Thoracic aorta (tissue), 2 donors: ENCODE measurements at regions not wholly inside any gene's neighbourhood (a gene's known extent, or its start where the extent isn't known, plus 50 kb on each side); places are given as distances from the start of the nearest gene placed in this dataset.
A peak's percentile ranks its signal among the peaks of the same experiment; 100 is the strongest.

ENCODE experiments used
- ATAC-seq: fragments of 150-250 bp; one replicate; pipeline ENCODE4 v1.8.0; 2017; ENCODE audit warnings: low read depth; ENCODE audit not compliant: insufficient number of reproducible peaks, low FRiP score
- DNase-seq: peaks from one replicate; pipeline ENCODE4 v3.0.0-alpha.2; 2020; ENCODE audit warnings: low spot score
- H3K27ac ChIP-seq, 2 donors: fragments of 200-600 bp; sonication (generic); 1 replicate in 1 of 2; 2 replicates in 1 of 2; pipeline ENCODE4 v1.5.1; 2016; ENCODE audit warnings: mild to moderate bottlenecking in 2 of 2, moderate library complexity in 2 of 2
- H3K27me3 ChIP-seq: fragments of 200-600 bp; sonication (generic); replicated peaks from 2 replicates; pipeline ENCODE4 v1.6.0; 2016; ENCODE audit warnings: mild to moderate bottlenecking; ENCODE audit not compliant: insufficient read depth
- H3K36me3 ChIP-seq: fragments of 200-600 bp; sonication (generic); one replicate; pipeline ENCODE4 v1.5.1; 2016
- H3K4me1 ChIP-seq, 2 donors: fragments of 200-600 bp; sonication (generic); 1 replicate in 1 of 2; 2 replicates in 1 of 2; pipeline versions ENCODE4 v1.5.1 to v1.6.0; 2016; ENCODE audit warnings: low read depth in 2 of 2, mild to moderate bottlenecking in 1 of 2; ENCODE audit not compliant: control insufficient read depth in 1 of 2
- H3K4me3 ChIP-seq: fragments of 200-600 bp; sonication (generic); 2 replicates; pipeline ENCODE4 v1.5.1; 2016; ENCODE audit warnings: mild to moderate bottlenecking
- H3K9me3 ChIP-seq: fragments of 200-600 bp; sonication (generic); 2 replicates; pipeline ENCODE4 v1.5.1; 2016
- CTCF ChIP-seq: fragments of 200-600 bp; sonication (generic); IDR thresholded peaks from one replicate; pipeline ENCODE4 v1.5.1; 2019; ENCODE audit warnings: antibody characterized with exemption

- Histone ChIP-seq H3K36me3 (no peaks in the 10 kb centered on the region), H3K9me3 (no peaks in the 10 kb centered on the region), H3K27ac (peak overlapping the region in 1 of 2 donors; percentile 2), H3K27me3 (no peaks in the 10 kb centered on the region), H3K4me3 (no peak overlapping the region), H3K4me1 (peaks cover 11 to 22% of the 10 kb centered on the region in 2 donors)
- DNase-seq, result no peak
- no peak for TF ChIP-seq CTCF
- no peak for ATAC-seq
Measured at GRCh38 chr21:17949421-17949820, 130.3 kb upstream of the C21orf91 start.

GRCh38 chr21:17947531-17947930 lies 128.4 kb upstream of the C21orf91 start:
- H3K4me1 ChIP-seq, result peaks cover 11 to 22% of the 10 kb centered on the region in 2 donors
- H3K36me3 ChIP-seq, result no peaks in the 10 kb centered on the region
- H3K27me3 ChIP-seq, result no peaks in the 10 kb centered on the region
- no peak for TF ChIP-seq CTCF
- no peak overlapping the region for H3K27ac ChIP-seq
- H3K9me3 ChIP-seq, result no peaks in the 10 kb centered on the region
- no peak overlapping the region for H3K4me3 ChIP-seq
- ATAC-seq, result no peak
- DNase-seq, result no peak

- H3K4me3 ChIP-seq, result no peak overlapping the region
- no peaks in the 10 kb centered on the region for H3K4me1 ChIP-seq
- no peak for TF ChIP-seq CTCF
- H3K36me3 ChIP-seq, result no peaks in the 10 kb centered on the region
- ATAC-seq (no peak), DNase-seq (no peak)
- no peak overlapping the region for H3K27ac ChIP-seq
- H3K27me3 ChIP-seq, result no peaks in the 10 kb centered on the region
- H3K9me3 ChIP-seq, result no peaks in the 10 kb centered on the region
Measured at GRCh38 chr21:17931080-17931479, 111.9 kb upstream of the C21orf91 start.

GRCh38 chr21:17930093-17930492 lies 110.9 kb upstream of the C21orf91 start:
- no peak overlapping the region for H3K4me3 ChIP-seq
- DNase-seq, result no peak
- H3K27me3 ChIP-seq, result no peaks in the 10 kb centered on the region
- no peaks in the 10 kb centered on the region for H3K36me3 ChIP-seq
- ATAC-seq, result no peak
- no peaks in the 10 kb centered on the region for H3K4me1 ChIP-seq
- TF ChIP-seq CTCF, result no peak
- H3K9me3 ChIP-seq, result no peaks in the 10 kb centered on the region
- H3K27ac ChIP-seq, result no peak overlapping the region

GRCh38 chr21:17929510-17929909 lies 110.4 kb upstream of the C21orf91 start:
- Histone ChIP-seq H3K36me3 (no peaks in the 10 kb centered on the region), H3K4me1 (no peaks in the 10 kb centered on the region), H3K9me3 (no peaks in the 10 kb centered on the region), H3K4me3 (no peak overlapping the region), H3K27me3 (no peaks in the 10 kb centered on the region), H3K27ac (no peak overlapping the region)
- no peak for TF ChIP-seq CTCF
- DNase-seq, result no peak
- no peak for ATAC-seq
